ENCODE measurements at regions not wholly inside any gene's neighbourhood (a gene's known extent, or its start where the extent isn't known, plus 50 kb on each side); places are given as distances from the start of the nearest gene placed in this dataset.

- TF ChIP-seq POLR2AphosphoS5 (IDR thresholded peaks at IDR 0.05) (no peak), CTCF (IDR thresholded peaks at IDR 0.05) (no peak), POLR2A (IDR thresholded peaks at IDR 0.05) (no peak)
These were observed 720.0 kb upstream of the CNTN5 start for GRCh38 chr11:98300719-98301118.

Measured in breast epithelium (tissue), 3 donors.